DMS53 treated with DMSO at 0.1 percent for 48 hours (cell line): ENCODE measurements at regions not wholly inside any gene's neighbourhood (a gene's known extent, or its start where the extent isn't known, plus 50 kb on each side); places are given as distances from the start of the nearest gene placed in this dataset.

ENCODE experiments used
- DNase-seq: peaks from one replicate; lab custom pipeline; 2025; ENCODE audit not compliant: unreplicated experiment; lab: John Stamatoyannopoulos, UW

DNA sequence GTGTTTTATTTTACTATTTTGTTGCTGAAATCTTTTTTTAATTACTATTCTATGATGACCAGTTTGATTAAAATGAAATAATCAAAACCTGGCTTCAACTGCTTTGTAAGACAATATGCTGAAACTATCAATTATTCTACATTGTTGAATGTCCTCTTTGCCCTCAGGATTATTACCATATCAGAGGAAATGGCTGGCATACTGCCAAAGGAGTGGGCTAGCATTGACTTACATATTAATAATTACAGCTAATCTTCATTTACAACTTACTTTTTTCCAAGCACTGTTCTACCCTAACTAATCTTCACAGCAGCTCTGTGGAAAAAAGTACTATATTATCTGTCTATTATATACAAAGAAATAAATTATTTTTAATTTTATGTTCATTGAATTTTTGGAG is 560.5 kb downstream of the BCKDHB start:
- DNase-seq: no peak

DNA sequence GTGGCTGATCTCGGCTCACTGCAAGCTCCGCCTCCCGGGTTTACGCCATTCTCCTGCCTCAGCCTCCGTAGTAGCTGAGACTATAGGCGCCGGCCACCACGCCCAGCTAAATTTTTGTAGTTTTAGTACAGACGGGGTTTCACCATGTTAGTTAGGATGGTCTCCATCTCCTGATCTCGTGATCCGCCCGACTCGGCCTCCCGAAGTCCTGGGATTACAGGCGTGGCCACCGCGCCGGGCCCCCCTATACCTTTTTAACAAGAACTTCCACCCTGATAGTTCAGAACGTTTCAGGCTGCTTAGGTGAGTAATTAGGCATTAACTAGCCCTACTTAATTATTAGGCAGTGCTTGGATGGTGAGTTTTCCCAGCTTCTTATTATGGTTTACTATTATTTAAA is 552.5 kb downstream of the BCKDHB start:
- DNase-seq: no peak

DNA sequence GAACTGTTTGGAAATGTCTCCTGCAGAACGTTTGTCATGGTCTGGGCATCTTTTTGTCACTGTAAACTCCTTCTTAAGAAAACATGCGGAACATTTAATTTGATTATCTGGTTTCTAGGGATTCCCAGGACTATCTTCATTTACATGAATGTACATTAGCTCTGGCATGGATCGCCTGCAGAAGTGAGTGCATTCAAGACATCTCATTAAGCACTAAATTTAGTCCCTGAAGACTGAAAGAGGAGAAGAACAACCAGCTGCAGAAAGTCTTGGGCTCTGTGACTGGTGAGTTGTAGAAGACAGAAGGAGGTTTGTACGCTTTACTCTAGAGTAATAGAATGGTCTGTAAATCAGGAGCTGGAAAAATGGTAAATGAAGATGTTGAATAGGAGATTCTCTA is 540.7 kb downstream of the BCKDHB start:
- DNase-seq: no peak

DNA sequence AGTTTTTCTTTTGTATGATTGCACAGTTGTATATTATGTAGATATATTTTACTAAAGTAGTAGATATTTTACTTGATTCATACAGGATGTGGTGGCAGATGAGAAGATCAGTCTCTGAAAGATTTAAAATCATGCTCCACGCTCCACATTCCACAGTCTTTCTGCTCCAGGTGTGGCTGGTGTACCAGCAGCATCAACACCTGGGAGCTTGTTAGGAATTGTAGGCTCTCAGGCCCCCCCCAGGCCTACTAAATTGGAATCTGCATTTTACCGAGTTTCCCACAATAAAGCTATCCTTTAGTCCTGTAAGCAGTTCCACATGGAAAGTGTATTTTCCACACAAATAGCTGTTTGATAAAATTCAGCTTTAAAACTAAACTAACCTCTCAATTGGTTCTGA is 537.4 kb downstream of the BCKDHB start:
- no peak for DNase-seq

DNA sequence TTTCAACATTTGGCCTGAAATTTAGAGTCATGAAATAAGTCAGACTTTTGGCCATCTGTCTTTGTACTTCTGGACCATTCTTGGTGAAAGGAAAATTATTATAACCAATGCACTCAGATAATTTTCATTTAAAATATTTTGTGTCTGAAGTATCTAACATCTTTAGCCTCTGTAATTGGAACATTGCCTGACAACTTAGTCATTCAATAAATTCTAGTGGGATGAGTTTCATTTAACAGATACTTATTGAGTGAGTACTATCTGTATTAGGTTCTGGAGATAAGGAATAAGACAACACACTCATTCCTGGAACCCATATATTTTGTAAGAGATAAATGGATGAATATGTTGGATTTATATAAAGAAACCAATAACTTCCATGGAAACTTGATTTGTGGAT is 536.0 kb downstream of the BCKDHB start:
- DNase-seq: no peak

DNA sequence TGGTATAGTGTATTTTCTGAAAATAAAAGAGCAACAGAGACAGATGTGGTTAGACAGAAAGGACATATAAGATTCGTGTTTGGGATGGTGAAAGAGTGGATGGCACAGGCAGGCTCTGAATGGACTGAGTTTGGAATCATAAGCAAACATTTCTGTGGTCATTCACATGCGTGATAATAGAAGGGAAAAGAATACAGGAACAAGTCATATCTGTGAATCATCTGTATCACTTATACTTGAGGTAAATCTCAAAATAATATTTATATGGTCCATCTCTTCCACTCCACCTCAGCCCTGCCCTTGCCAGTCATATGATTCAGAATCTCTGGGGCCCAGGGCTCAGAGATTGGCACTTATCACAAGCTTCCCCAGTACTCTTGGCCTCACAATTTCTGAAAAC is 535.1 kb downstream of the BCKDHB start:
- no peak for DNase-seq

DNA sequence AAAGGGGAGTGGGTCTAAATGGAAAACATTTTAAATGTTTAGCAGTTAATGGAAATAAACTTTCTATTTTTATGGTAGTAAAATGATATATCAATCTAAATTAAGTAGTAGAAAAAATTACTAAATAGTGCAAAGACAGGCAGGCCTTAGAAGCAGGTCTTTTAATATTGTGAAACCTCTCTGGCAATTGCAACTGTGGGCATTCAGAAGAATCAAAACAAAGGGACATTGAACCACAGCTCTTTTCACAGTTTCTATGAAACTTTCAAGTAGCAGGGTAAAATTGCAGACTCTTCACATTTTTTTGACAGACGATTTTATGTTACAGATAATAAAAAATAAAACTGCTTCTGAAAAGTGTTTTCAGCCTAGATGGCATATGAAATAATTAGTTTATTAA is 533.7 kb downstream of the BCKDHB start:
- DNase-seq: no peak

DNA sequence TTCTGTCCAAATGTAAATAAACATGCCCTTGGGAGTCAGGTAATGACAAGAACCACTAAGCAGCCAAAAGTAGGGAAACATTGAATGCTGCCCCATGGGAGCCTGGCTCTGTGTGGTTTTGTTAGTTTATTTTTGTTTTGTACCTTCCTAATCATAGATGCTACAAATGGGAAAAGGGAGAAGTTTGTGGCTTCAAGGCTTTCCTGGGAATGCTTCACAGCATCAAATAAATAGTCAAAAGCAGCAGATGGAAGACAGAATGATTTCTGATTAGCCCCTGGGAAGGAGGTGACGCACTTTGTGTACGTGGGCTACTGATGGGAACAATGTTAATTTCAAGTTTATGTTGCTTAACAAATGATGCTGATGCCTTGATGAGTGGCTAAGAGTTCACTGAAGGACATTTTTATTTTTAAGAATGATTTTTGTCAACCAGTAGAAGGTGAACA is 532.7 kb downstream of the BCKDHB start:
- DNase-seq: no peak

DNA sequence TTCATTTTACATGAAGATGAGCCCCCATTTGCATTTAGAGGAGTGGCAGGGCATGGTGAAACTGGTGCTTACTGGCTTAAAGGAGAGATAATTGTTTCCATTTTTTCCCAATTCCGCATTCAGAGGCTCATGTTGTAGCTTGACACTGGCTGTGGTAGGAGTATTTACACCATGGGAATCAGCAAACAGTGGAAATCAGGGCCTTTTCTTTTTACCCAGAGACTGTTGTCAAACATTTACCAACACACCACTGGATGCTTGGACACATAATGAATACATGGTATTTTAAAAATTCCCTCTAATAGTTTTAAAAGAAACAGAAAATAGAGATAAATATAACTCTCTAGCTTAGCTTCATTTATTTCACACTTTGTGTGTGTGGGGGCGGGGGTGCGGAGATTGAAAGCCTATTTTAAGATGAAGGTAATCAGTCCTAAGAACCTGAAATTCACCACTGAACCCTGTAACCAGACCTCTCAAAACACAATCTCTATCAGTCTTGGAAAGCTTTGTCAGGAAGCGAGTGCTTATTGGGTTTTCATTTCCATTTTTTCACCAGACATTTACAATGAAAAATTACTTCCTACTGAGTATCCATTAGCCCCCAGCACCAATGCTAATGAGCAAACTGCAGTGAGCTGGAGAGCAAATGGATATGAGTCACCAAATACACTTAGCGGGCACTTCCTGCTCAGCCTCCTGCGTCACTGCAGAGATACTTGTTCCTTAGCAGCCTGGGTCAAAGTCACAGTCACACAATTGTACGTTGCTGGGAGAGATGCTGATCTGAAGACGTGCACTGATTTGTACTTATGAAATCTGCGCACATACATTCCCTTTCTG is 532.0 kb downstream of the BCKDHB start:
- DNase-seq: peak; percentile 88

DNA sequence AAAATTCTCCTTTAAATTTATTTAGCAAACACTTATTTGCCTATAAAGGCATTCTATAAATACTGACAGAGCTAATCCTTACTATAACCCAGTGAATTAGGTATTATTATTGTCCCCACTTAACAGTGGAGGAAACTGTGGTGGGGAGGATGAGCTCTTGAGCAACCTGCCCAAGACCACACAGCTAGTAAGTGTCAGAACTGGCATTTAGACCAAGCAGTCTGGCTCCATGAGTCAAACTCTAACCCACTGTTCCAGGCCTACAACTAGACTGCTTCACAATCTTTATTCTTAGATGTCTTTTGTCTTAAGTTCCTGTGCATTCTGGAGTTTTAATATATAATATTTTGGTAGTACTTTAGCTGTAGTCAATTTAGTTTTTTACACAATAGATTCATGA is 530.8 kb downstream of the BCKDHB start:
- DNase-seq: no peak

DNA sequence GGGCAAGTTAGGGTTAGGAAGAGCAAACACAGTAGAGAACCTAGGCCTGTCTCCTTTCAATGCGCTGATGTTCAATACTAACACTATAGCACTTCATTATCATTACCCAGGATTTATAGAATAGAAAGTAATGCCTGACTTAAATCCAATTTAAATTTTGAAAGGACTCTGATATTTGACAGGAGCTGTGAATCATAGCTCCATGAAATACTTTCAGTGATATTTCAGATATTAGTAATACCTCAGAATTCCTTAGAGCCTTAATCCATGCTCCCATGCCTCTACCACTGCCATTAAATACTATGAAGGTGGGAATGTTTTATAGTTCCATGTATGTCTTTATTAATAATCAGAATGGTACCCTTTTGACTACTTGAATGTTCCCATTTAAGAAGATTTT is 530.2 kb downstream of the BCKDHB start:
- no peak for DNase-seq

DNA sequence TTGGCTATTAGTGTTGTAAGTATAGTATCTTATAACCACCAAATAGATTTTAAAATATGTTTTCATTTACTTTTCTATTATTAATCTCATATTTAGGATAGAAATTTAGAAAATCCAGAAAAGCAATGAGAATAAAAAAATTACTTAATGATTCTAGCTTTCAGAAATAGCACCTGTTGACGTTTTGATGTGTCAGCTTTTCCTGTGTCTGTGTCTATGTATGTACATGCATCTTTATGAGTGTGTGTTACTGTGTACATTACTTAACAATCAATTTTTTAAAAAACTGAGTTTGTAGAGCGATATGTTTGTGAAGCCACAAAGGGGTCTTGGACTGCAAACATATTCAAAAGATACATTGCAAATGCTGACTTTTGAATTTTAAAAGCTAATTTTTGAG is 526.9 kb downstream of the BCKDHB start:
- DNase-seq: no peak

DNA sequence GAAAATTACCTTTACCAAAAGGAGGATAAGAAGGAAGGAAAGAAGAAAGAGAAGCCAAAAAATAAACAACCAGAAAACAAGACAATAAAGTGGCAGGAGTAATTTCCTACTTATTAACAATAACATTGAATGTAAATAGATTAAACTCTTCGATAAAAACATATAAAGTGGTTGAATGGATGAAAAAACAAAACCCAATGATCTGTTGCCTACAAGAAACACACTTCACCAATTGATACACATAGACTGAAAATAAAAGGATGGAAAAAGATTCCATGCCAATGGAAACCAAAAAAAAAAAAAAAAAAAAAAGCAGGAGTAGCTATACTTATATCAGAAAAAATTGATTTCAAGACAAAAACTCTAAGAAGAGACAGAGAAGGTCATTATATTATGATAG is 518.9 kb downstream of the BCKDHB start:
- no peak for DNase-seq

DNA sequence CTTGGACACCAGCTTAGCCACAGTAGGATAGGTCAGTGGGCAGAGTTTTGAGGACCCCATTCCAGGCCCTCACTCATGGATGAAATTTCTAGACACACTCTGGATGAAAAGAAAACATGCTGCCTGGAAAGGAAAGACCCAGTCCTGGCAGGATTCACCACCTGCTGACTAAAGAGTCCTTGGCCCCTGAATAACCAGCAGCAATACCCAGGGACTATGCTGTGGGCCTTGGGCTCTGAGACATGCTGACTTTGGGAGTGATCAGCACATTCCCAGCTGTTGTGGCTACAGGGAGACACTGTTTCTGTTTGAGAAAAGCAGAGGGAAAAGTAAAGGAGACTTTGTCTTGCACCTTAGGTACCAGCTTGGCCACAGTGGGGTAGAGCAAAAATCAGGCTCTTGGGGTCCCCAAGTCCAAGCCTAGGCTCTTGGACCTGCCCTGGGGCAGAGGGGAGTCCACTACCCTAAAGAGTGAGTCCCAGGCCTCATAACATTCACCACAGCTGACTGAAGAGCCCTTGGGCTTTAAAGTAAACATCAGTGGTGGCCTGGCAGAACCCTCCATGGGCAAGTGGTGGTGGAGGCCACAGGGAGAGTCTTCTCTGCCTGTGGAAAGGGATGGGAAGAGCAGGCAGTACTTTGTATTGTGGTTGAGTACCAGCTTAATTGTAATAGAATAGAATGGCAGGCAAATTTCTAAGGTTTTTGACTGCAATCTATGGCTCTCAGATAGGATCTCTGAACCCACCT is 516.8 kb downstream of the BCKDHB start:
- no peak for DNase-seq

DNA sequence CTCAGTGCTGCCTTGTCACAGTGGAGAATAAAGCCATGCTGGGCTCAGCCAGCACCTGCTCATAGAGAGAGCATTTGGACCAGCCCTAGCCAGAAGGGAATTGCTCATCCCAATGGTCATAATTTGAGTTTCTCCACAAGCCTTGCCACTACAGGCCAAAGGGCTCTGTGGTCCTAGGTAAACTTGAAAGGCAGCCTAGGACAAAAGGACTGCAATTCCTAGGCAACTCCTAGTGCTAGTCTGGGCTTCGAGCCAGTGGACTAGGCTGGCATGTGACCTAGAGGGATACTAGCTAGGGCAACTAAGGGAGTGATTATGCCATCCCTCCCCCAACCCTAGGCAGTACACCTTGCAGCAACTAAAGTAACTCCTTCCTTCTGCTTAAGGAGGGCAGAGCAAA is 516.2 kb downstream of the BCKDHB start:
- no peak for DNase-seq

DNA sequence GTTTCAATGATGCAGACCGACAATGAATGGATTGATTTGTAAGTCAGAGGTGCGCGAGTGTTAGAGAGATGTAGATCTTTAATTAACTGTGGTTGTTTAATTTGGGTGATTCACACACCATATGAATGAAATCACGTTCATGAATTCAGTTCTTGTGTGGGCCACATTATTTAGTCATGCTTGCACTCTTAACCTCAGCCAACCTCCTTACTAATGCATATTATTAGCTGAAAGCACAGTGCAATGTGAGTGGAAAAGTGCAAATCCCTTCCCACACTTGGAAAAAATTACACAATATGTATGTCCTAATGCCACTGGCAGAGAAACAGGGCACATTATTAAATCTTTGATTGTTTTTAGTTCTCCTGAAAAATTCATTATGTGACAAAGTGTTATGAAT is 512.5 kb downstream of the BCKDHB start:
- DNase-seq: no peak

DNA sequence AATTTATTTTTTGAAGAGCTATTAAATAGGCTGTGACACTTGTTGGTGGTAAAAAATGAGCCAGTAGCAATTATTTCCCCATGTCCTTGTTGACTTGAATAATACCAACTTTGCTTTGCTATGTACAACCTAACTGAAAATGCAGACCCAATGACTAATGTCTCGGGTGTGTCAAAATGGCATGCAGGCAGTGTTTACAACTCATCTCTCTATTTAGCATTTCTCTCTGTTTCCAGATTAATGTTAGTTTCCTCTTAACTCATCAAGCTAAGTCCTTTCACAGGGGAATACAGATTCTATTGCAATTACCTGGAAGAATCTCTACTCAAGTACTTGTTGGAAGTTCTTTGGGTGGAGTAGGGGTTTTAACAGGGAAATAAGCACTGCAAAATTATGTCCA is 504.4 kb downstream of the BCKDHB start:
- no peak for DNase-seq

DNA sequence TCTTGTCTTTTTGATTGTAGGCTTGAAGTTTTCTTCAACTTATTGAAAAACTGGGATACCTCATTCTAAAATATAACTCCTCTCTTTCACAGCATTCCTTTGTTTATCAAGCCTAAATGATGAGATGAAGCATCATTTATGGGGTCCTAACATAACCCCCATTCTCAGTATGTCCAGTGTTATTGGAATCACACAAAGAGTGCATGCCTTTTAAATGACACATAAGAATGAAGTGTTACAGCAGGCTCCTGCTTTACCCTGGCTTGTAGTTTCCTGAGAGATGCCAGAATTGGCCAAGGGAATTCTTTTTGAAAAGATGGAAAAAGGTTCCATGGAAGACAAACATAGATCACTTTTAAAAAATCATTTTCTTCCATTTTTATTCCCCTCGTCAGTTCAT is 502.4 kb downstream of the BCKDHB start:
- no peak for DNase-seq

DNA sequence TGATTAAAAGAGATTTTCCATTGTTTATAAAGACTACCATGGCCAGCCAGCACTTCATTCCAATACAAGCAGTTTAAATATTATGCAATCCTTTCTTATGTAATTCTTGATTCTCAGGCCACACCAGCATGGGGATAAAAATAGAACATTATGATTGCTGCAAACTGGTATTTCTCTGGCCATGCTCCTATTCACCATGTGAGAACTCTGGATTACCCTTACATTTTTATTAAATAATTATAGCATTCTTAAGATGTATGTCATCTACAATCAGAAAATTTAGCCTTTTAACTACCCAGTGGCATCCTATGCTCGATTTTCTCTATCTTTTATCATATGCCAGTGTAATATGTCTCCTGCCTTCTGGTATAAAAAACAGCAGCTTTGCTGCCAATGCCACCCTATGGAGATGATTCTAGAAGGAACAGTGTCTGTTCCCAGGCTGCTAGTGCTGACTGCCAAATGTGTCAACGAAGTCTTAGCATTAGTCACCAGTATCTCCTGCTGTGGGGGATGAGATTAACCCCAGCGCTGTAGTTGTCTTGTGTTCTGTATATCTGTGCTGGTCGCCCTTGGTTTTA is 501.4 kb downstream of the BCKDHB start:
- no peak for DNase-seq

DNA sequence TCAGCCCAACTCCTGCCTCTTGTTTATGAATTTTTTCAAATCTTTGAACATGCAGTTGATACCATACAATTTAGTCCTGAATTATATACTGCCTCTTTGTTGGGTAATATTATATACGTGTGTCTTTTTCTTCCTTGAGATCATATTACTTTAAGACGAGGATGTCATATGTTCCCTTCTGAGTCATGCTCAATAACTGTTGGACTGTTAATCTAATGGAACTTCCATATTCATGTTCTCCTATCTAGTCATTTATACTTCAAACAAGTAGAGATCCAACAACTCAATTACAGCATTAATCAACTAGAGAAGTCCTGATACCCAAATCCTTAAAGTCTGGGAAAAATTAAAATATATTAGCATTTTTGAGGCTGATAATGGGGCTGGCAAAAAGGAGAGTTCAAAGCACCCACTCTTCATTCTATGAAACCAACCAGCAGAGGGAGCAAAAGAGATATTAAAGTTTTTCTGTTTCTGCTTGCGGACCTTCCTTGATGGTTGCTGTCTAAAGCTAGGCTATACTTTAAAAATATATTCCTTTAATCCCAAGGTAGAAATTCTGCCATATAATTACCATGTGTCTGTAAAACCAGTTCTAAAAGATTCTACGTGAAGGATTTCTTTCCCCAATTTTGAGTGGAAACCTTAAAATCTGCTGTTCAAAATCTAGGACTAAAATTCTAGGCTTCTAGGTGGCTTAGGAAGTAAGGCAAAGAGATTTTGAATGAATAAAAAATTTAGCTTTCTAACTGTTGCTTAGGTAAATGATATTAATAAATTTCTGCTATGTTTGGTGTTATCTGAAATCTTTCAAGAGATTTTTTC is 498.9 kb downstream of the BCKDHB start:
- DNase-seq: no peak

DNA sequence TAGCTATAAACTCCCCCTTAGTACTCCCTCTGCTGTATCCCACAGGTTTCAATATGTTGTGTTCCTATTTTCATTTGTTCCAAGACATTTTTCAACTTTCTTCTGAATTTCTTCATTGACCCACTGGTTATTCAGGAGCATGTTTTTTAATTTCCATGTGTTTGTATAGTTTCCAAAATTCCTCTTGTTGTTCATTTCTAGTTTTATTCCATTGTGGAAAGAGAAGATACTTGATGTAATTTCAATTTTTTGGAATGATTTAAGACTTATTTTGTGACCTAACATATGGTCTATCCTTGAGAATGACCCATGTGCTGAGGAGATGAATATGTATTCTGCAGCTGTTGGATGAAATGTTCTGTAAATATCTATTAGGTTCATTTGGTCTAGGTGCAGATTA is 497.2 kb downstream of the BCKDHB start:
- DNase-seq: no peak
